ENCODE measurements at regions not wholly inside any gene's neighbourhood (a gene's known extent, or its start where the extent isn't known, plus 50 kb on each side); places are given as distances from the start of the nearest gene placed in this dataset.

GRCh38 chr2:122213312-122213711, 457.9 kb downstream of the TSN start:
- H3K27me3 Mint-ChIP-seq (ENCODE audit: unreplicated experiment) = peaks cover 4% of the 10 kb centered on the region
- H3K4me3 Mint-ChIP-seq (ENCODE audit: unreplicated experiment) = no peak overlapping the region
- H3K9me3 Mint-ChIP-seq (ENCODE audit: unreplicated experiment) = no peaks in the 10 kb centered on the region
- TF ChIP-seq CTCF (IDR thresholded peaks at IDR 0.05; ENCODE audit: unreplicated experiment) = no peak
- DNase-seq (ENCODE audit: low spot score) = no peak
- H3K27ac Mint-ChIP-seq (ENCODE audit: unreplicated experiment) = no peak overlapping the region
- H3K36me3 Mint-ChIP-seq (ENCODE audit: low read depth, unreplicated experiment) = no peaks in the 10 kb centered on the region
- no peaks in the 10 kb centered on the region for H3K4me1 Mint-ChIP-seq (ENCODE audit: unreplicated experiment)

GRCh38 chr2:122216071-122216470, 460.6 kb downstream of the TSN start:
- no peaks in the 10 kb centered on the region for H3K4me1 Mint-ChIP-seq (ENCODE audit: unreplicated experiment)
- H3K27me3 Mint-ChIP-seq (ENCODE audit: unreplicated experiment) = peaks cover 4% of the 10 kb centered on the region
- no peak overlapping the region for H3K27ac Mint-ChIP-seq (ENCODE audit: unreplicated experiment)
- H3K9me3 Mint-ChIP-seq (ENCODE audit: unreplicated experiment) = no peaks in the 10 kb centered on the region
- no peak overlapping the region for H3K4me3 Mint-ChIP-seq (ENCODE audit: unreplicated experiment)
- no peak for TF ChIP-seq CTCF (IDR thresholded peaks at IDR 0.05; ENCODE audit: unreplicated experiment)
- no peak for DNase-seq (ENCODE audit: low spot score)
- H3K36me3 Mint-ChIP-seq (ENCODE audit: low read depth, unreplicated experiment) = no peaks in the 10 kb centered on the region

GRCh38 chr2:122216901-122217300, 461.4 kb downstream of the TSN start:
- Mint-ChIP-seq H3K27ac (ENCODE audit: unreplicated experiment) (no peak overlapping the region), H3K9me3 (ENCODE audit: unreplicated experiment) (no peaks in the 10 kb centered on the region), H3K27me3 (ENCODE audit: unreplicated experiment) (peaks cover 4% of the 10 kb centered on the region), H3K4me1 (ENCODE audit: unreplicated experiment) (no peaks in the 10 kb centered on the region), H3K4me3 (ENCODE audit: unreplicated experiment) (no peak overlapping the region), H3K36me3 (ENCODE audit: low read depth, unreplicated experiment) (no peaks in the 10 kb centered on the region)
- DNase-seq (ENCODE audit: low spot score) = no peak
- TF ChIP-seq CTCF (IDR thresholded peaks at IDR 0.05; ENCODE audit: unreplicated experiment) = no peak

GRCh38 chr2:122218596-122218995, 463.1 kb downstream of the TSN start:
- Mint-ChIP-seq H3K9me3 (ENCODE audit: unreplicated experiment) (no peaks in the 10 kb centered on the region), H3K4me1 (ENCODE audit: unreplicated experiment) (no peaks in the 10 kb centered on the region), H3K4me3 (ENCODE audit: unreplicated experiment) (no peak overlapping the region), H3K27ac (ENCODE audit: unreplicated experiment) (no peak overlapping the region), H3K27me3 (ENCODE audit: unreplicated experiment) (peaks cover 4% of the 10 kb centered on the region), H3K36me3 (ENCODE audit: low read depth, unreplicated experiment) (no peaks in the 10 kb centered on the region)
- no peak for DNase-seq (ENCODE audit: low spot score)
- no peak for TF ChIP-seq CTCF (IDR thresholded peaks at IDR 0.05; ENCODE audit: unreplicated experiment)

- H3K4me3 Mint-ChIP-seq (ENCODE audit: unreplicated experiment) = no peak overlapping the region
- H3K9me3 Mint-ChIP-seq (ENCODE audit: unreplicated experiment) = no peaks in the 10 kb centered on the region
- no peaks in the 10 kb centered on the region for H3K36me3 Mint-ChIP-seq (ENCODE audit: low read depth, unreplicated experiment)
- DNase-seq (ENCODE audit: low spot score) = no peak
- H3K27me3 Mint-ChIP-seq (ENCODE audit: unreplicated experiment) = peaks cover 4% of the 10 kb centered on the region
- H3K27ac Mint-ChIP-seq (ENCODE audit: unreplicated experiment) = no peak overlapping the region
- no peaks in the 10 kb centered on the region for H3K4me1 Mint-ChIP-seq (ENCODE audit: unreplicated experiment)
- no peak for TF ChIP-seq CTCF (IDR thresholded peaks at IDR 0.05; ENCODE audit: unreplicated experiment)
Measured at GRCh38 chr2:122219504-122219903, 464.1 kb downstream of the TSN start.

Data from endothelial cell (in vitro differentiated cells).